Nephron (organoid): ENCODE measurements at regions not wholly inside any gene's neighbourhood (a gene's known extent, or its start where the extent isn't known, plus 50 kb on each side); places are given as distances from the start of the nearest gene placed in this dataset.

Source experiments
- H3K27ac Mint-ChIP-seq, 3 experiments: 2 replicates each; pipeline ENCODE4 v1.8.0; 2020; ENCODE audit warnings: mixed read lengths in 3 of 3, mild to moderate bottlenecking in 2 of 3, moderate library complexity in 1 of 3
- H3K27me3 Mint-ChIP-seq: 2 replicates; pipeline ENCODE4 v1.8.0; 2021; ENCODE audit warnings: low read depth, mild to moderate bottlenecking, moderate library complexity, mixed read lengths
- H3K36me3 Mint-ChIP-seq: 2 replicates; pipeline ENCODE4 v1.8.0; 2020; ENCODE audit warnings: low read depth, mixed read lengths
- H3K4me1 Mint-ChIP-seq: 2 replicates; pipeline ENCODE4 v1.8.0; 2020; ENCODE audit warnings: mixed read lengths
- H3K4me3 Mint-ChIP-seq, 3 experiments: 2 replicates each; pipeline ENCODE4 v1.8.0; 2020; ENCODE audit warnings: mild to moderate bottlenecking in 3 of 3, mixed read lengths in 3 of 3, moderate library complexity in 2 of 3
- H3K9me3 Mint-ChIP-seq: 2 replicates; pipeline ENCODE4 v1.8.0; 2020; ENCODE audit warnings: mixed read lengths
- CTCF ChIP-seq, 3 experiments: fragments of 200-600 bp; sonication (generic); IDR thresholded peaks; one replicate each; pipeline ENCODE4 v1.5.0; 2021; ENCODE audit warnings: antibody characterized with exemption in 3 of 3; ENCODE audit not compliant: unreplicated experiment in 3 of 3

- H3K4me3 Mint-ChIP-seq: no peak overlapping the region
- no peaks in the 10 kb centered on the region for H3K27me3 Mint-ChIP-seq
- no peak overlapping the region for H3K27ac Mint-ChIP-seq
- no peak for TF ChIP-seq CTCF (IDR thresholded peaks at IDR 0.05; ENCODE audit: unreplicated experiment in 3 of 3)
- H3K36me3 Mint-ChIP-seq: no peaks in the 10 kb centered on the region
- H3K9me3 Mint-ChIP-seq: no peaks in the 10 kb centered on the region
- H3K4me1 Mint-ChIP-seq: no peaks in the 10 kb centered on the region
Measured at GRCh38 chr6:90420500-90420899, 123.9 kb upstream of the BACH2 start.

GRCh38 chr6:90417385-90417784, 120.7 kb upstream of the BACH2 start:
- H3K4me3 Mint-ChIP-seq: no peak overlapping the region
- peaks cover 8% of the 10 kb centered on the region for H3K4me1 Mint-ChIP-seq
- H3K9me3 Mint-ChIP-seq: no peaks in the 10 kb centered on the region
- H3K27ac Mint-ChIP-seq: no peak overlapping the region
- H3K36me3 Mint-ChIP-seq: no peaks in the 10 kb centered on the region
- peaks cover 4% of the 10 kb centered on the region for H3K27me3 Mint-ChIP-seq
- TF ChIP-seq CTCF (IDR thresholded peaks at IDR 0.05; ENCODE audit: unreplicated experiment in 3 of 3): no peak

GRCh38 chr6:90416322-90416721, 119.7 kb upstream of the BACH2 start:
- peaks cover 8% of the 10 kb centered on the region for H3K4me1 Mint-ChIP-seq
- H3K27ac Mint-ChIP-seq: no peak overlapping the region
- no peak overlapping the region for H3K4me3 Mint-ChIP-seq
- peaks cover 4% of the 10 kb centered on the region for H3K27me3 Mint-ChIP-seq
- TF ChIP-seq CTCF (IDR thresholded peaks at IDR 0.05; ENCODE audit: unreplicated experiment in 3 of 3): no peak
- H3K36me3 Mint-ChIP-seq: no peaks in the 10 kb centered on the region
- H3K9me3 Mint-ChIP-seq: no peaks in the 10 kb centered on the region

GRCh38 chr6:90415178-90415577, 118.5 kb upstream of the BACH2 start:
- H3K9me3 Mint-ChIP-seq: no peaks in the 10 kb centered on the region
- H3K4me1 Mint-ChIP-seq: peaks cover 8% of the 10 kb centered on the region
- peaks cover 4% of the 10 kb centered on the region for H3K27me3 Mint-ChIP-seq
- no peak for TF ChIP-seq CTCF (IDR thresholded peaks at IDR 0.05; ENCODE audit: unreplicated experiment in 3 of 3)
- H3K27ac Mint-ChIP-seq: no peak overlapping the region
- H3K4me3 Mint-ChIP-seq: no peak overlapping the region
- H3K36me3 Mint-ChIP-seq: no peaks in the 10 kb centered on the region

- Mint-ChIP-seq H3K27me3 (peaks cover 6% of the 10 kb centered on the region), H3K27ac (peak overlapping the region in 1 of 3 experiments; percentile 12), H3K4me1 (peaks cover 8% of the 10 kb centered on the region), H3K9me3 (no peaks in the 10 kb centered on the region), H3K4me3 (peak overlapping the region in 1 of 3 experiments; percentile 62), H3K36me3 (no peaks in the 10 kb centered on the region)
- TF ChIP-seq CTCF (IDR thresholded peaks at IDR 0.05; ENCODE audit: unreplicated experiment in 3 of 3): no peak
Measured at GRCh38 chr6:90414352-90414751, 117.7 kb upstream of the BACH2 start.

- Mint-ChIP-seq H3K27me3 (peaks cover 7% of the 10 kb centered on the region), H3K9me3 (no peaks in the 10 kb centered on the region), H3K27ac (peak overlapping the region; percentile 1 to 21 (median 12)), H3K4me3 (peak overlapping the region; percentile 60 to 69 (median 62)), H3K36me3 (no peaks in the 10 kb centered on the region), H3K4me1 (peaks cover 8% of the 10 kb centered on the region)
- TF ChIP-seq CTCF (IDR thresholded peaks at IDR 0.05; ENCODE audit: unreplicated experiment in 3 of 3): no peak
Measured at GRCh38 chr6:90413867-90414266, 117.2 kb upstream of the BACH2 start.
